ENCODE measurements at regions not wholly inside any gene's neighbourhood (a gene's known extent, or its start where the extent isn't known, plus 50 kb on each side); places are given as distances from the start of the nearest gene placed in this dataset.

DNA sequence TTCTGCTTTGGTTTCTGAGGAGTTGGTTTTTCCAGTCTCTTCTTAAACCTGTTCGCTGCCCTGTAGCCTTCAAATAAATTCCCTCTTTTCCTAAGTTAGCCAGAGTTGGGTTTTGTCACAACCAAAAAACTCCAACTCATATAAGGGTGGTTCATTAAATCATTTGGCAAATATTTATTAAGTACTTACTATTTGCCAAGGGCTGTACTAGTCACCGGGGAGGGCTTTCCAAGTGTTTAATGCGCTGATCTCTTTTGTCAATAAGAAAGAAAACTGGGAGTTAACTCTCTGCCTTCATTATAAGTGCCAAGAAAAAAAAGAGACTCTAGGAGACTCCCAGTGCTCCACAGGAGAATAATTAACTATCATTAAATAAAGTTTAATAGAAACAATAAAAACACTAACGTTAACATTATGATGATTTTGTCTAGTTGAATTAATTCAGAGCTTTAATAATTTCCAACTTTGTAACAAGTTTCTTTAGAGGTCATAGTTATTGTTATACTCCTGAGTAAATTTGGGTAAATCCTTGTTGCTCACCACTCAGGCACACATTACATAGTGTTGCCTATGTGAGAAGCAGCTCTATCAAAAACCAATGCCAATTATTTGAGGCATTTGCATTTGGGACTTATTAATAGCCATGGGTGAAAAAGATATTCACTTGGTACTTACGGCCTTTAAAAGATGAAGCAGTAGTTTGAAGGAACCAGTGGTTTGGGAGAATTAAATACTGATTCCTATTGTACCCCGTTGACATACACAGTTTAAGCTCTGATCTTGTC, 122.5 kb upstream of the TEX13D start:
- DNase-seq (ENCODE audit: low spot score) = no peak
- Histone ChIP-seq H3K27ac (no peak overlapping the region), H3K9me3 (no peaks in the 10 kb centered on the region), H3K36me3 (no peaks in the 10 kb centered on the region), H3K4me3 (no peak overlapping the region), H3K4me1 (no peaks in the 10 kb centered on the region), H3K27me3 (no peaks in the 10 kb centered on the region)
- TF ChIP-seq, protein P1, sequence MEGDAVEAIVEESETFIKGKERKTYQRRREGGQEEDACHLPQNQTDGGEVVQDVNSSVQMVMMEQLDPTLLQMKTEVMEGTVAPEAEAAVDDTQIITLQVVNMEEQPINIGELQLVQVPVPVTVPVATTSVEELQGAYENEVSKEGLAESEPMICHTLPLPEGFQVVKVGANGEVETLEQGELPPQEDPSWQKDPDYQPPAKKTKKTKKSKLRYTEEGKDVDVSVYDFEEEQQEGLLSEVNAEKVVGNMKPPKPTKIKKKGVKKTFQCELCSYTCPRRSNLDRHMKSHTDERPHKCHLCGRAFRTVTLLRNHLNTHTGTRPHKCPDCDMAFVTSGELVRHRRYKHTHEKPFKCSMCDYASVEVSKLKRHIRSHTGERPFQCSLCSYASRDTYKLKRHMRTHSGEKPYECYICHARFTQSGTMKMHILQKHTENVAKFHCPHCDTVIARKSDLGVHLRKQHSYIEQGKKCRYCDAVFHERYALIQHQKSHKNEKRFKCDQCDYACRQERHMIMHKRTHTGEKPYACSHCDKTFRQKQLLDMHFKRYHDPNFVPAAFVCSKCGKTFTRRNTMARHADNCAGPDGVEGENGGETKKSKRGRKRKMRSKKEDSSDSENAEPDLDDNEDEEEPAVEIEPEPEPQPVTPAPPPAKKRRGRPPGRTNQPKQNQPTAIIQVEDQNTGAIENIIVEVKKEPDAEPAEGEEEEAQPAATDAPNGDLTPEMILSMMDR (IDR thresholded peaks at IDR 0.05) = no peak

DNA sequence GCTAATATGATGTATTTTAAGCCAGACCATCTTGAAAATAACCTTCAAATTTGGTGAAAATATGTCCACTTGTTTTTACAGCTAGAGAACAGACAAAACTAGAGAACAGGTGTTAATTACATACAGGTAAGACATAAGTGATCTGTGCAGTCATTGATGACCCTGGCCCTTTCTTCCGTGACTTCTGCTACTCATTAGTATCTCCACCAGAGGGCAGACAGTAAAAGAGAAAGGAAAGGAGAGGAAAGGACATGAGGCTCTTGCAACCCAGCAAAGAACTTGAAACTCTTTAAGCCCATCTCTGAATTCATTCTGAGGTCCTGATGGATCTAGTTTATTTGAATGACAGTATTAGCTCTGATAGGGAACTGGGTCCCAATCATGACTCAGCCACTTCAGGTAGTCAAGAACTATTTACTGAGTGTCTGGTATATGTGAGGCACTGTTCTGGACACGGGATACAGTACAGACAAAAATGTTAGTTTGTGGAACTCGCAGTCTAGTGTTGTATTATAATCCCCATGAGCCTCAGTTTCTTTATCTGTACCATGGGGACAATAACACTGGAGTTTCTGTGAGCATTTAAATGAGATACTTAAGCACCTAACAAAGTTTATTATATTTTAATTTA, 121.0 kb upstream of the TEX13D start:
- H3K36me3 ChIP-seq = no peaks in the 10 kb centered on the region
- H3K4me3 ChIP-seq = no peak overlapping the region
- no peaks in the 10 kb centered on the region for H3K4me1 ChIP-seq
- no peak for DNase-seq (ENCODE audit: low spot score)
- H3K9me3 ChIP-seq = no peaks in the 10 kb centered on the region
- H3K27me3 ChIP-seq = no peaks in the 10 kb centered on the region
- H3K27ac ChIP-seq = no peak overlapping the region
- TF ChIP-seq, protein P1 (IDR thresholded peaks at IDR 0.05) = peak in 1 of 2 donors; percentile 58

DNA sequence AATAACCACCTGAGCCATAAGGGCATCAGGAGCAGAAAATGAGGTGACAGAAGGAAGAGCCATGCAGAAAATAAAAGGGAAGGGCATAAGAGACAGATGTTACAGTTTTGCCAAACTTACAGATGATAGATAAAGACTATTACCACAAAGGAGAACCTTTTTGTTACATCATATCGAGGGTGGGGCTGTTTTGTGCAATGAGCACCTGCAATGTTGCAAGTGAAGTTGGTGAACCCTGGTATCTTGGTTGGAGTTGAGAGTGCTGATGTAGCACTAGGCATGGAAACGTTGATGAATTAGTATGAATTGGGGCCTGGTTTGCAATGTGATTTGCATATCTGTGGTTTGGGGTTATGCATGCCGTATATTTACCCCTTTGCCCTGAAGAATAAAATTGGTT, 119.8 kb upstream of the TEX13D start:
- Histone ChIP-seq H3K36me3 (no peaks in the 10 kb centered on the region), H3K9me3 (no peaks in the 10 kb centered on the region), H3K4me1 (no peaks in the 10 kb centered on the region), H3K27me3 (no peaks in the 10 kb centered on the region), H3K4me3 (no peak overlapping the region), H3K27ac (no peak overlapping the region)
- TF ChIP-seq, protein P1 (IDR thresholded peaks at IDR 0.05) = no peak
- DNase-seq (ENCODE audit: low spot score) = no peak

DNA sequence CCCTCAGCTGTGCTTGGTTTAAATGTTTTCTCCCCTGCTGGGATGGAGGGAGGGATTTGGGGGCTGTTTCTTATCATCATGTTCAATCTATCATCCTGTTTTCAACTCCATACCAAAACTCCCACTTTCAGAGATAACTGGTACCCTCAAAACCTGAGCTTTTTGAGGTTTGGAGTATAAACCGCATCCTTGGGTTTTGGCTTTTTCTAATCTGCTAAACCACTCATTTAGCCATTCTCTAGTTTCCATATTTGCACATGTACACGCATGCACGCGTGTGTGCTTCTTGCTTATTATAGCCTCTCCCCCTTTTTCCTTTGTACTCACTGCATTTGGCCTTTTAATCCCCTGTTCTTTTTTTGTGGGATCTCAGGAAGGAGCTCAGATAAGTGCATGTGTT, 116.7 kb upstream of the TEX13D start:
- Histone ChIP-seq H3K4me3 (no peak overlapping the region), H3K4me1 (no peaks in the 10 kb centered on the region), H3K36me3 (no peaks in the 10 kb centered on the region), H3K27ac (no peak overlapping the region), H3K9me3 (no peaks in the 10 kb centered on the region), H3K27me3 (no peaks in the 10 kb centered on the region)
- TF ChIP-seq, protein P1 (IDR thresholded peaks at IDR 0.05) = no peak
- DNase-seq (ENCODE audit: low spot score) = no peak

DNA sequence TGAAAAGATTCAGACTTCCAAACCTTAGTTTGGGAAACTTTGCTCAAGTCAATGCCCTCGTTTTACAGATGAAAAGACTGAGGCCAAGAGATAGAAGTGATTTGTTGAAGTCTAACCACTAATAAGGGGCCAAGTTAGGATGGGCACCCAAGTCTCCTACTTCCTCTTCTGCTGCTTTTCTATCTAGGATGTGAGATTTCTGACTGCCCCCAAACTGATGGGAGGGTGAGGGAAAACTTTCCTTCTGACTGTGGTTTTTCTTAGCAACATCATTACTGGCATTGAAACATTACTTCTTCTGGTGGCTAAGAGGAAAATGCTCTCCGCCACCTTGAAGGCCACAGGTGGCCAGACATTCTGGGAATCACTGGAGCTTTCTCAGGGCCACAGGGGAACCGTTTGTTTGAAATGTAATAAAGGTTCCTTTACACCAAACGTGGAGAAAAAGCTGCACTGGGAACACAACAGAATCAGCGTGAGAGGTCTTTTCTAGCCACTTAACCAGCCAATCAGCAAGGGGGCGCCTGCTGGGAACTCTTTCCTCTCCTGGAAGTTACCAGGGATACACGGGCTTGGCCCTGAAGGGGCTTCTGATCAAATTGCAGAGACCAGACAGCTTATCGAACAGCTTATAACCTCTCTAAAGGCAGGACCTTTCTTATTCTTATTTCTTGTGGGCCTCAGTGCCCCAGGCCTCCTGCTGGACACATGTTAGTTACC, 115.9 kb upstream of the TEX13D start:
- Histone ChIP-seq H3K27ac (no peak overlapping the region), H3K9me3 (no peaks in the 10 kb centered on the region)
- DNase-seq (ENCODE audit: low spot score) = no peak

More for the DNA sequence above, 115.9 kb upstream of the TEX13D start:
- Histone ChIP-seq H3K36me3 (no peaks in the 10 kb centered on the region), H3K27me3 (no peaks in the 10 kb centered on the region), H3K4me3 (no peak overlapping the region), H3K4me1 (no peaks in the 10 kb centered on the region)
- TF ChIP-seq, protein P1 (IDR thresholded peaks at IDR 0.05) = no peak

Data from right atrium auricular region (tissue), 2 donors.